Trophoblast cell (in vitro differentiated cells and primary cell): ENCODE measurements at regions not wholly inside any gene's neighbourhood (a gene's known extent, or its start where the extent isn't known, plus 50 kb on each side); places are given as distances from the start of the nearest gene placed in this dataset.

ENCODE experiments used
- DNase-seq, 2 donors: peaks; one replicate each; pipeline ENCODE4 v3.0.0-alpha.2; 2016
- H2AFZ ChIP-seq: 2 replicates; pipeline ENCODE4 v1.6.1; 2013; ENCODE audit warnings: low read length, moderate library complexity, mild to moderate bottlenecking; ENCODE audit not compliant: insufficient read depth, poor library complexity
- H2AK5ac ChIP-seq: 2 replicates; pipeline ENCODE4 v1.6.1; 2013; ENCODE audit warnings: mild to moderate bottlenecking, low read length
- H2BK120ac ChIP-seq: 2 replicates; pipeline ENCODE4 v1.6.1; 2013; ENCODE audit warnings: low read length, mild to moderate bottlenecking, moderate library complexity; ENCODE audit not compliant: insufficient read depth, poor library complexity
- H2BK12ac ChIP-seq: 2 replicates; pipeline ENCODE4 v1.6.1; 2013; ENCODE audit warnings: mild to moderate bottlenecking, low read length, moderate library complexity
- H2BK5ac ChIP-seq: 2 replicates; pipeline ENCODE4 v1.6.1; 2013; ENCODE audit warnings: low read length, low read depth, moderate library complexity, mild to moderate bottlenecking; ENCODE audit not compliant: poor library complexity
- H3K14ac ChIP-seq: 2 replicates; pipeline ENCODE4 v1.6.1; 2013; ENCODE audit warnings: mild to moderate bottlenecking, low read length
- H3K18ac ChIP-seq: 2 replicates; pipeline ENCODE4 v1.6.1; 2013; ENCODE audit warnings: mild to moderate bottlenecking, low read length
- H3K23ac ChIP-seq: 2 replicates; pipeline ENCODE4 v1.6.1; 2013; ENCODE audit warnings: low read length
- H3K27ac ChIP-seq: 2 replicates; pipeline ENCODE4 v1.5.1; 2013; ENCODE audit warnings: low read depth, mild to moderate bottlenecking, inconsistent platforms, low read length, moderate library complexity
- H3K27me3 ChIP-seq: 2 replicates; pipeline ENCODE4 v1.6.1; 2013; ENCODE audit warnings: inconsistent platforms, mild to moderate bottlenecking, low read length, moderate library complexity; ENCODE audit not compliant: insufficient read depth
- H3K36me3 ChIP-seq, 2 experiments: 1 replicate in 1 of 2; 2 replicates in 1 of 2; pipeline ENCODE4 v1.6.1; 2013; ENCODE audit warnings: low read length in 2 of 2, mild to moderate bottlenecking in 2 of 2, moderate library complexity in 1 of 2; ENCODE audit not compliant: insufficient read depth in 2 of 2, control insufficient read depth in 1 of 2
- H3K4ac ChIP-seq: 2 replicates; pipeline ENCODE4 v1.6.1; 2013; ENCODE audit warnings: low read depth, mild to moderate bottlenecking, low read length, moderate library complexity
- H3K4me1 ChIP-seq, 2 experiments: 1 replicate in 1 of 2; 2 replicates in 1 of 2; pipeline ENCODE4 v1.6.1; 2013; ENCODE audit warnings: low read length in 2 of 2, mild to moderate bottlenecking in 2 of 2, moderate library complexity in 1 of 2; ENCODE audit not compliant: insufficient read depth in 2 of 2, control insufficient read depth in 1 of 2
- H3K4me2 ChIP-seq: 2 replicates; pipeline ENCODE4 v1.6.1; 2013; ENCODE audit warnings: inconsistent platforms, mild to moderate bottlenecking, low read length, moderate library complexity
- H3K4me3 ChIP-seq: 2 replicates; pipeline ENCODE4 v1.5.1; 2013; ENCODE audit warnings: mild to moderate bottlenecking, low read depth, low read length, inconsistent platforms
- H3K79me1 ChIP-seq: one replicate; pipeline ENCODE4 v1.6.1; 2013; ENCODE audit warnings: low read length
- H3K79me2 ChIP-seq: 2 replicates; pipeline ENCODE4 v1.6.1; 2013; ENCODE audit warnings: low read length, mild to moderate bottlenecking; ENCODE audit not compliant: control insufficient read depth, insufficient read depth, poor library complexity
- H3K9ac ChIP-seq: 2 replicates; pipeline ENCODE4 v1.6.1; 2013; ENCODE audit warnings: mild to moderate bottlenecking, low read length
- H3K9me3 ChIP-seq: 2 replicates; pipeline ENCODE4 v1.6.1; 2013; ENCODE audit warnings: low read depth, mild to moderate bottlenecking, control low read depth, inconsistent platforms, low read length; ENCODE audit not compliant: insufficient read depth
- H4K12ac ChIP-seq: 2 replicates; pipeline ENCODE4 v1.6.1; 2013; ENCODE audit warnings: low read depth, mild to moderate bottlenecking, low read length, moderate library complexity
- H4K8ac ChIP-seq: 2 replicates; pipeline ENCODE4 v1.6.1; 2013; ENCODE audit warnings: low read depth, mild to moderate bottlenecking, low read length, moderate library complexity
- H4K91ac ChIP-seq: one replicate; pipeline ENCODE4 v1.6.1; 2013; ENCODE audit warnings: low read depth, mild to moderate bottlenecking, low read length, moderate library complexity
- WGBS: extraction: QIAGEN DNeasy Blood & Tissue Kit; methylation state at CpG from one replicate; pipeline ENCODE4 v1.1.7; 2013; ENCODE audit warnings: missing lambda C conversion rate; ENCODE audit not compliant: insufficient read length, insufficient coverage; ENCODE audit errors: extremely low coverage; 5-methylcytosine and 5-hydroxymethylcytosine counted together

- Histone ChIP-seq H3K18ac (no peak overlapping the region), H3K23ac (no peak overlapping the region), H2BK120ac (peak overlapping the region; percentile 58), H3K27ac (peak overlapping the region; percentile 36), H3K79me2 (no peaks in the 10 kb centered on the region), H3K4me1 (peaks cover 1 to 2% of the 10 kb centered on the region in 2 experiments), H2AFZ (no peak overlapping the region), H3K4ac (no peak overlapping the region), H2BK5ac (peak overlapping the region; percentile 62), H4K91ac (peak overlapping the region; percentile 87), H3K9me3 (no peaks in the 10 kb centered on the region), H3K27me3 (no peaks in the 10 kb centered on the region), H3K9ac (no peak overlapping the region), H3K14ac (no peak overlapping the region), H2BK12ac (peak overlapping the region; percentile 78), H3K79me1 (peaks cover 2% of the 10 kb centered on the region), H3K4me2 (no peak overlapping the region), H3K36me3 (no peaks in the 10 kb centered on the region), H3K4me3 (no peak overlapping the region), H2AK5ac (peak overlapping the region; percentile 82), H4K8ac (no peak overlapping the region), H4K12ac (no peak overlapping the region)
- no peak for DNase-seq
- WGBS, result no CpG with 5 or more reads among the region's 7 CpGs
These were observed 243.5 kb upstream of the ZNF521 start for GRCh38 chr18:25595274-25596060.

- H3K27me3 ChIP-seq, result no peaks in the 10 kb centered on the region
- H3K4me3 ChIP-seq, result no peak overlapping the region
- no peak overlapping the region for H3K14ac ChIP-seq
- H2BK12ac ChIP-seq, result no peak overlapping the region
- no peak overlapping the region for H2AK5ac ChIP-seq
- no peaks in the 10 kb centered on the region for H3K36me3 ChIP-seq
- no peak overlapping the region for H3K27ac ChIP-seq
- H3K4ac ChIP-seq, result no peak overlapping the region
- no peak overlapping the region for H2BK120ac ChIP-seq
- no peaks in the 10 kb centered on the region for H3K79me2 ChIP-seq
- no peaks in the 10 kb centered on the region for H3K9me3 ChIP-seq
- peak; percentile 22 to 62 for DNase-seq
- no peak overlapping the region for H2BK5ac ChIP-seq
- no peak overlapping the region for H3K4me2 ChIP-seq
- no CpG with 5 or more reads among the region's 1 CpG for WGBS
- no peak overlapping the region for H4K91ac ChIP-seq
- H3K18ac ChIP-seq, result no peak overlapping the region
- peaks cover 1 to 2% of the 10 kb centered on the region in 2 experiments for H3K4me1 ChIP-seq
- H4K8ac ChIP-seq, result no peak overlapping the region
- H3K9ac ChIP-seq, result no peak overlapping the region
- H3K79me1 ChIP-seq, result peaks cover 2% of the 10 kb centered on the region
- no peak overlapping the region for H4K12ac ChIP-seq
- no peak overlapping the region for H3K23ac ChIP-seq
- no peak overlapping the region for H2AFZ ChIP-seq
These were observed 242.4 kb upstream of the ZNF521 start for GRCh38 chr18:25594351-25594750.

- H3K23ac ChIP-seq, result no peak overlapping the region
- H3K9ac ChIP-seq, result no peak overlapping the region
- H3K9me3 ChIP-seq, result peaks cover 2% of the 10 kb centered on the region
- no peak overlapping the region for H4K8ac ChIP-seq
- H3K4me3 ChIP-seq, result no peak overlapping the region
- no peaks in the 10 kb centered on the region for H3K79me2 ChIP-seq
- no peak overlapping the region for H3K4me2 ChIP-seq
- H4K12ac ChIP-seq, result no peak overlapping the region
- H3K4me1 ChIP-seq, result peaks cover 1 to 2% of the 10 kb centered on the region in 2 experiments
- no peak overlapping the region for H2BK12ac ChIP-seq
- H3K18ac ChIP-seq, result no peak overlapping the region
- H2BK5ac ChIP-seq, result no peak overlapping the region
- H3K36me3 ChIP-seq, result no peaks in the 10 kb centered on the region
- no CpG with 5 or more reads among the region's 2 CpGs for WGBS
- peaks cover 2% of the 10 kb centered on the region for H3K79me1 ChIP-seq
- no peak overlapping the region for H4K91ac ChIP-seq
- H3K14ac ChIP-seq, result no peak overlapping the region
- DNase-seq, result no peak
- H2AK5ac ChIP-seq, result no peak overlapping the region
- H2BK120ac ChIP-seq, result no peak overlapping the region
- H3K4ac ChIP-seq, result no peak overlapping the region
- H3K27ac ChIP-seq, result no peak overlapping the region
- no peaks in the 10 kb centered on the region for H3K27me3 ChIP-seq
- H2AFZ ChIP-seq, result no peak overlapping the region
These were observed 240.9 kb upstream of the ZNF521 start for GRCh38 chr18:25592804-25593360.

DNA sequence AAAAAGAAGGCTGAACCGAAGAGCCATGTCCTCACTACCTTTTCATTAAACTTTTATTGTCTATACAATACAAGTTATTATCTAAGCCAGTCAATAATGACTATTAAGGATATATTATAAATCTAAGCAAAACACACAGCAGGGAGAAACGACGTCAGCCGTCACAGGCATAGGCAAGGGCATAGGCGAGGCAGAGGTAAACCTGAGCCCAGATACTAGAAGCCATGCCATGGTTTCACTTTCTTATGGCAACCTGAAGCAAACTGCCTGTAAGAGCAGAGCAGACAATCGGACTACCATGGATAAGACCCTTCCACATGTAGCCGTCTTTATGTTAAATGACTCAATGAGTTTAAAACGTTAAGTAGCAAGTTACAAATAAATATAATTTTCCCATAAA is 238.5 kb upstream of the ZNF521 start:
- no peak overlapping the region for H3K4ac ChIP-seq
- no peak overlapping the region for H3K4me2 ChIP-seq
- H3K4me1 ChIP-seq, result peaks cover 0 to 2% of the 10 kb centered on the region in 2 experiments
- H2AK5ac ChIP-seq, result no peak overlapping the region
- H4K12ac ChIP-seq, result no peak overlapping the region
- no peak overlapping the region for H2BK5ac ChIP-seq
- no peak overlapping the region for H2BK12ac ChIP-seq
- no peaks in the 10 kb centered on the region for H3K27me3 ChIP-seq
- H3K14ac ChIP-seq, result no peak overlapping the region
- DNase-seq, result no peak
- no peaks in the 10 kb centered on the region for H3K79me1 ChIP-seq
- H3K18ac ChIP-seq, result no peak overlapping the region
- H4K91ac ChIP-seq, result no peak overlapping the region
- no peaks in the 10 kb centered on the region for H3K79me2 ChIP-seq
- H3K4me3 ChIP-seq, result no peak overlapping the region
- no peak overlapping the region for H3K9ac ChIP-seq
- H2BK120ac ChIP-seq, result no peak overlapping the region
- no peak overlapping the region for H4K8ac ChIP-seq
- H3K27ac ChIP-seq, result no peak overlapping the region
- no peaks in the 10 kb centered on the region for H3K36me3 ChIP-seq
- no peak overlapping the region for H3K23ac ChIP-seq
- peaks cover 2% of the 10 kb centered on the region for H3K9me3 ChIP-seq
- WGBS, result no CpG with 5 or more reads among the region's 8 CpGs
- H2AFZ ChIP-seq, result no peak overlapping the region
